MG63 (cell line): ENCODE measurements at regions not wholly inside any gene's neighbourhood (a gene's known extent, or its start where the extent isn't known, plus 50 kb on each side); places are given as distances from the start of the nearest gene placed in this dataset.

ENCODE experiments used
- DNase-seq: peaks from one replicate; pipeline ENCODE4 v3.0.0-alpha.2; 2020
- H3K27me3 ChIP-seq: fragments of 250-450 bp; sonication (Bioruptor Pico); 2 replicates; pipeline ENCODE4 v1.5.1; 2020; ENCODE audit warnings: mild to moderate bottlenecking, moderate library complexity
- H3K36me3 ChIP-seq: fragments of 250-450 bp; sonication (Bioruptor Pico); 2 replicates; pipeline ENCODE4 v1.5.1; 2020; ENCODE audit warnings: mild to moderate bottlenecking, moderate library complexity
- H3K4me3 ChIP-seq: fragments of 250-450 bp; sonication (Bioruptor Pico); 2 replicates; pipeline ENCODE4 v1.5.1; 2020; ENCODE audit warnings: mild to moderate bottlenecking, moderate library complexity
- H3K9me3 ChIP-seq: fragments of 250-450 bp; sonication (Bioruptor Pico); 2 replicates; pipeline ENCODE4 v1.5.1; 2020; ENCODE audit warnings: mild to moderate bottlenecking, moderate library complexity

GRCh38 chr2:146623771-146624170 is 1221.1 kb upstream of the ACVR2A start:
- no peaks in the 10 kb centered on the region for H3K36me3 ChIP-seq
- H3K27me3 ChIP-seq, result no peaks in the 10 kb centered on the region
- no peak overlapping the region for H3K4me3 ChIP-seq
- H3K9me3 ChIP-seq, result no peaks in the 10 kb centered on the region
- DNase-seq, result no peak

DNA sequence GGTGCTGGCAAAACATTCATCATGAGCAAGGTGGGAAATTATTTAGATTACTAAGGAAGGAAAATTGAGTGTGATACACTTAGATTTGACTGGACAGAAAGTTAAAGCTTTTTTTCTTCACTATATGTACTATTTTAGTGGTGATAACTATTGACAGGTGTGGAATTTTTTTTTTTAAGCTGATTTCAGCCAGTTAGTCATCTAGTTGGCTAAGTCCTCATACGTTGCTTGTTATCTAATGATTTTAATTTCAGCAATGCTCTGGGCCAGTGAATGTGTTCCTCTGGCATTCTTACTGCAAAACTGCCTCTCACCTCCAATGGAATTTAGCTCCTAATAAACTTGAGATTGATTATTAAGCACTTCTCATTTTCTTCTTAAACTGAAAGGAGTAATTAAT is 1223.2 kb upstream of the ACVR2A start:
- Histone ChIP-seq H3K36me3 (no peaks in the 10 kb centered on the region), H3K4me3 (no peak overlapping the region), H3K9me3 (no peaks in the 10 kb centered on the region), H3K27me3 (no peaks in the 10 kb centered on the region)
- DNase-seq, result no peak

DNA sequence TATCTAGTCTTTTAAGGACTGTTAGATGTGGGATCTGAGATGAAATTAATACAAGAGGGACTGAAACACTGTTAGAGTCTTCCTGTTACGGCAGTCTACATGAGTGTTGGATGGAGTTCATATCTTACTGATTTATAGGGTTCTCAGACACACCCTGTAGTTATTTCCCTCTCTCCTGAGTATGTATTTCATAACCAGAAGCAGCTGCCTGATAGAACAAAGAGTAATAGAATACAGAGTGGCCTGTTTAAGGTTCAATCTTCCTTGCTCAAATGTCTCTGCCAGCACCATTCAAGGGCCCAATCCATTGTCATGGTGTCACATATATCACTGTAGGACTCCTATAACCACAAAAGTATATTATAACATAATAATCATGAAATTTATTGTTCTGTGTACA is 1229.1 kb upstream of the ACVR2A start:
- peaks cover 2% of the 10 kb centered on the region; the same call in 1 of the 2 replicates for H3K9me3 ChIP-seq
- DNase-seq, result no peak
- H3K27me3 ChIP-seq, result no peaks in the 10 kb centered on the region
- no peaks in the 10 kb centered on the region for H3K36me3 ChIP-seq
- no peak overlapping the region for H3K4me3 ChIP-seq

GRCh38 chr2:146608490-146608889 is 1236.3 kb upstream of the ACVR2A start:
- DNase-seq, result no peak
- no peaks in the 10 kb centered on the region for H3K9me3 ChIP-seq
- H3K27me3 ChIP-seq, result no peaks in the 10 kb centered on the region
- no peaks in the 10 kb centered on the region for H3K36me3 ChIP-seq
- no peak overlapping the region for H3K4me3 ChIP-seq

DNA sequence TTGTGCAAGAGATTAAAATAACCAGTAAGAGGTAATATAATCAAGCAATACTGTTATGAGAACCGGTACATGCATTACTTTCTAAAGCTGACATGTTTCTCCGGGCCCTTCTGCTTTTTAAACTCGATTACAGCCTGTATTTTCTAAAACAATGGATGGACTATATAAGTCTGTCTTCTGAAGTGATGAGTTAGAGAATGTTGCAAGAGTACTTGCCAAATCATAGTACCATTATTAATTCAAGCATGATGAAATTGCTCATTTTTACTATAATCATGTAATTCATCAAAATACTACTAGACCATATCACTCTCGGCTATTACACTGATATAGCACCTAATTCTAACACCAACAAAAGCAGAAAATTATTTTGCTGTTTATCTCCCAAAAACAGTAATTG is 1240.3 kb upstream of the ACVR2A start:
- no peak for DNase-seq
- H3K9me3 ChIP-seq, result no peaks in the 10 kb centered on the region
- no peaks in the 10 kb centered on the region for H3K36me3 ChIP-seq
- no peaks in the 10 kb centered on the region for H3K27me3 ChIP-seq
- no peak overlapping the region for H3K4me3 ChIP-seq

DNA sequence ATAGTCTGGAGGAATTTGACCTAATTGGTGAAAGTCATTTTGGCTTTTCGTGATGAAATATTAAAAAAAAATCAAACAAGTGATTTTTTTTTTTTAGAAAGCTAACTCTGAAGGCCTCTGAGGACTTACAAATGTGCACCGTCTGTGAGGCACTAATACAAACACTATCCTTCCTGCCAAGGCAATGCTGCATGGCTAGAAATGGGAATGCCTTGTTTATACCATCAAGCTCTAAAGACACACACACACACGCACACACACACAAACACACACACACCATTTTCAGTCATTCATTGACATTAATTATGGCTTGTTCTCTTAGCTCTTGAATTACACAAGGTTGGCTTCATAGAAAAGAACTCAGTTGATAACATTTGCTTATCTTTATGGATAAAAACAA is 1242.0 kb upstream of the ACVR2A start:
- no peaks in the 10 kb centered on the region for H3K36me3 ChIP-seq
- DNase-seq, result no peak
- H3K9me3 ChIP-seq, result no peaks in the 10 kb centered on the region
- H3K27me3 ChIP-seq, result no peaks in the 10 kb centered on the region
- no peak overlapping the region for H3K4me3 ChIP-seq

DNA sequence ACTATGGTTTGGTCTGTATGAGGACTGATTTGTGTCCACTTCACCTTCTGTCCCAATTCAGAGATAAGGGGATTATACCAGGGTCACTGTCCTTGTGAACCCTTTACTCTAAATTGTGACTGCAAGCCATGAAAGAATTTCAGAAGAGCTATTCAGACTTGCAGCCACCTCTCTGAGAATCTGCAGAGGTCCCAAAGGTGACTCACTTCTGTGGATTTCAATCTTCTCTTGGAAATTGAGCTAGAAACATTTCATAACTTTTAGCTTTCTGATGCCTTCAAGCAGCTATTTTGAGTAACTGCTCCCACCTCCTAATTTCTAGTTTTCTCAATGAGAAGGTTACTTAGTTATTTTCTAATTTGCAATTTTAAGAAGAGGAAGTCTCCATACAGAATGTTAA is 1242.4 kb upstream of the ACVR2A start:
- H3K4me3 ChIP-seq, result no peak overlapping the region
- H3K27me3 ChIP-seq, result no peaks in the 10 kb centered on the region
- H3K36me3 ChIP-seq, result no peaks in the 10 kb centered on the region
- no peak for DNase-seq
- H3K9me3 ChIP-seq, result no peaks in the 10 kb centered on the region

DNA sequence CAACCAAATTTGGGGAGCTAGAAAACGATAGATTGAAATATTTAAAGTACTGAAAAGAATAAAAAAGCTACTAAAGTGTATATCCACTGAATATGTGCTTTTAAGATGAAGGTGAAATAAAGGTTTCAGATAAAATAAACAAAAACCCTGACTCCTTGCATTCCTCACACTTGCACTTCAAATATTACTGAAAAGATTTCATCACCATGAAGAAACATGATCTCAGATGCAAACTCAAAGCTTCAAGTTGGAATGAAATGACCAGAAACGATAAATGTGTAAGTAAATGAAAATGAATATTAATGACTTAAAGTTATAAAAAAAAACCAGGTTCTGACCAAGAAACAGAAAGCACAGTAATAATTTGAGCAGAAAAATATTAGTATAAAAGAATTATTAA is 1246.0 kb upstream of the ACVR2A start:
- no peak for DNase-seq
- no peaks in the 10 kb centered on the region for H3K36me3 ChIP-seq
- no peaks in the 10 kb centered on the region for H3K9me3 ChIP-seq
- H3K4me3 ChIP-seq, result no peak overlapping the region
- H3K27me3 ChIP-seq, result no peaks in the 10 kb centered on the region

- Histone ChIP-seq H3K4me3 (no peak overlapping the region), H3K9me3 (no peaks in the 10 kb centered on the region), H3K27me3 (no peaks in the 10 kb centered on the region), H3K36me3 (no peaks in the 10 kb centered on the region)
- DNase-seq, result no peak
These were observed 1247.5 kb upstream of the ACVR2A start for GRCh38 chr2:146597291-146597690.

DNA sequence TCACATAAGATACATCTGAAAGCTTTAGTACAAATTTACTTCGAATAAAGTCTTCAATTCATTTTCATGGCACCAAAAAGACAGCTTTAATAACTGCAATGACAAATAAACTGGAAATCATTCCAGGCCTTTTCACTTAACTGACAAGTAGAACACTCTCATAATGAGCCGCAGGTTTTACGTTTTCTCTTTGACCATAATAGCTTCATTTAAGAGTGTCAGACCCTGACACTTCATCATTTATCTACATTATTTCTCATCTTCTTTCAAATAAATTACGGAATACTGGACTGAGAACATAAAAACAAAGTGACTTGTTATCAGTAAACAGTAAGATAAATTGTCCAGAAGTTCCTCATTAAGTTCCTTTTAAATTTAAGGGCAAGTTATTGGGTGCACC is 1252.9 kb upstream of the ACVR2A start:
- H3K9me3 ChIP-seq, result no peaks in the 10 kb centered on the region
- H3K4me3 ChIP-seq, result no peak overlapping the region
- H3K36me3 ChIP-seq, result no peaks in the 10 kb centered on the region
- H3K27me3 ChIP-seq, result no peaks in the 10 kb centered on the region
- DNase-seq, result no peak

- H3K36me3 ChIP-seq, result no peaks in the 10 kb centered on the region
- no peaks in the 10 kb centered on the region for H3K9me3 ChIP-seq
- H3K4me3 ChIP-seq, result no peak overlapping the region
- no peak for DNase-seq
- no peaks in the 10 kb centered on the region for H3K27me3 ChIP-seq
These were observed 1257.5 kb upstream of the ACVR2A start for GRCh38 chr2:146587291-146587713.

- no peak for DNase-seq
- Histone ChIP-seq H3K27me3 (no peaks in the 10 kb centered on the region), H3K36me3 (no peaks in the 10 kb centered on the region), H3K4me3 (no peak overlapping the region), H3K9me3 (no peaks in the 10 kb centered on the region)
These were observed 1260.5 kb upstream of the ACVR2A start for GRCh38 chr2:146584316-146584715.

GRCh38 chr2:146579147-146579930 is 1265.5 kb upstream of the ACVR2A start:
- Histone ChIP-seq H3K27me3 (no peaks in the 10 kb centered on the region), H3K4me3 (no peak overlapping the region), H3K36me3 (no peaks in the 10 kb centered on the region), H3K9me3 (no peaks in the 10 kb centered on the region)
- DNase-seq, result no peak

- no peak overlapping the region for H3K4me3 ChIP-seq
- H3K9me3 ChIP-seq, result no peaks in the 10 kb centered on the region
- no peaks in the 10 kb centered on the region for H3K27me3 ChIP-seq
- no peak for DNase-seq
- H3K36me3 ChIP-seq, result no peaks in the 10 kb centered on the region
These were observed 1268.3 kb upstream of the ACVR2A start for GRCh38 chr2:146576339-146577111.

GRCh38 chr2:146572598-146572997 is 1272.2 kb upstream of the ACVR2A start:
- Histone ChIP-seq H3K4me3 (no peak overlapping the region), H3K9me3 (no peaks in the 10 kb centered on the region), H3K36me3 (no peaks in the 10 kb centered on the region), H3K27me3 (no peaks in the 10 kb centered on the region)
- DNase-seq, result no peak

GRCh38 chr2:146561996-146562395 is 1282.8 kb upstream of the ACVR2A start:
- no peak for DNase-seq
- Histone ChIP-seq H3K4me3 (no peak overlapping the region), H3K27me3 (no peaks in the 10 kb centered on the region)

DNA sequence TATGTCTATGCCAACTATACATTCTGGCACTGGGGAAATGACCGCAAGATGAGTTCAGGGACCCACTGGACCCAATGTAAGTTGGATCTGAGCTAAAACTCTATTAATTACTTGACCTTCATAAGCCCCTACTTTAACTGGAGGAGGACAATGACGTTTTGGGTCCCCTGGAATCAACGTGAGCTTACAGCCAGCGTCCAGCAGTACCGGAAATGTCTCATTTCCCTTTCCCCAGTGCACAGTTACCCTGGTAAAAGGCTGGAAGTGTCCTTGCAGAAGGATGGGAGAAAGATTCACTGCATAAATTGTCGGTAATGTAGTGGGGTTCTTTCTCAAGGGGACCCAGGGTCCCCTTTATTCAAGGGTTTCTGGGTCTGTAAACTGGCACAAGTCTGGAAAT is 1297.6 kb upstream of the ACVR2A start:
- Histone ChIP-seq H3K9me3 (no peaks in the 10 kb centered on the region), H3K36me3 (no peaks in the 10 kb centered on the region), H3K4me3 (no peak overlapping the region), H3K27me3 (no peaks in the 10 kb centered on the region)
- no peak for DNase-seq

More at GRCh38 chr2:146561996-146562395, 1282.8 kb upstream of the ACVR2A start:
- Histone ChIP-seq H3K36me3 (no peaks in the 10 kb centered on the region), H3K9me3 (no peaks in the 10 kb centered on the region)

DNA sequence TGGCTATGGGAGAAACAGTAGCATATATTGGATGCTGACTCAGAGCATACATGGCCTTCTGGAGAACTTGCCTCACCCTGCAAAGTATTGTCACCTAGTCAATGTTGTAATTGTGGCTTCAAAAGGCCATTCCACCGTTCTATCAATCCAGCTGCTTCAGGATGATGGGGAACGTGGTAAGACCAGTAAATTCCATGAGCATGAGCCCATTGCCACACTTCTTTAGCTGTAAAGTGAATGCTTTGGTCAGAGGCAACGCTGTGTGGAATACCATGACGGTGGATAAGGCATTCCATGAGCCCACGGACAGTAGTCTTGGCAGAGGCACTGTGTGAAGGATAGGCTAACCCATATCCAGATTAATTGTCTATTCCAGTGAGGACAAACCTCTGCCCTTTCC is 1300.1 kb upstream of the ACVR2A start:
- Histone ChIP-seq H3K4me3 (no peak overlapping the region), H3K36me3 (no peaks in the 10 kb centered on the region), H3K27me3 (no peaks in the 10 kb centered on the region), H3K9me3 (no peaks in the 10 kb centered on the region)
- DNase-seq, result no peak
